ENCODE measurements at regions not wholly inside any gene's neighbourhood (a gene's known extent, or its start where the extent isn't known, plus 50 kb on each side); places are given as distances from the start of the nearest gene placed in this dataset.

- ChIA-PET POLR2A (no interaction called here), CTCF (no interaction called here), RAD21 (ENCODE audit: low non-redundant PET in 1 of 2, low total read pairs in 2 of 2, uncharacterized antibody in 2 of 2, unreplicated experiment in 2 of 2) (no interaction called here)
- no TSS peak for BruUV-seq (replicated peaks)
- no peaks in the 10 kb centered on the region for H4K20me1 ChIP-seq (ENCODE audit: insufficient read depth)
- no peaks in the 10 kb centered on the region for H3K9me2 ChIP-seq (ENCODE audit: insufficient read depth)
- no peaks in the 10 kb centered on the region for H3K36me3 ChIP-seq (ENCODE audit: control insufficient read depth in 1 of 2, insufficient read depth in 2 of 2, low read length in 2 of 2)
- DNase-seq (ENCODE audit: low read depth, low spot score) (no peak), ATAC-seq (no peak)
- H3K27me3 ChIP-seq (ENCODE audit: insufficient read depth, low read length) = no peaks in the 10 kb centered on the region
- no peaks in the 10 kb centered on the region for H3K9me3 ChIP-seq (ENCODE audit: control insufficient read depth in 1 of 2, insufficient read depth in 1 of 2, low read depth in 1 of 2, low read length in 2 of 2)
- no peak overlapping the region for H3K4me3 ChIP-seq (replicated peaks in 1 of 2; ENCODE audit: low read depth in 1 of 2, low read length in 2 of 2)
- H3K79me2 ChIP-seq (ENCODE audit: insufficient read depth, low read length) = no peaks in the 10 kb centered on the region
- intact Hi-C loops (cut with micrococcal nuclease) = no loop called here
- H3K27ac ChIP-seq (ENCODE audit: low read depth, low read length) = no peak overlapping the region
- TF ChIP-seq YY1 (IDR thresholded peaks at IDR 0.05; ENCODE audit: extremely low read depth, insufficient replicate concordance, low read depth, low read length) (no peak), RAD21 (IDR thresholded peaks at IDR 0.05; ENCODE audit: low read depth) (no peak), FOSL1 (IDR thresholded peaks at IDR 0.05; ENCODE audit: low read depth) (no peak), EGR1 (IDR thresholded peaks at IDR 0.05; ENCODE audit: low read depth) (no peak), REST (IDR thresholded peaks at IDR 0.05; ENCODE audit: low read depth) (no peak), CBX3 (IDR thresholded peaks at IDR 0.05; ENCODE audit: low read depth) (no peak), JUND (IDR thresholded peaks at IDR 0.05) (no peak), POLR2AphosphoS5 (IDR thresholded peaks at IDR 0.05; ENCODE audit: low read depth, low read length) (no peak), EZH2phosphoT487 (IDR thresholded peaks at IDR 0.05; ENCODE audit: borderline replicate concordance) (no peak)
- no peak overlapping the region for H3K9ac ChIP-seq (ENCODE audit: low read length)
- H3K4me1 ChIP-seq (ENCODE audit: control insufficient read depth in 1 of 2, insufficient read depth in 2 of 2, low read length in 2 of 2) = no peaks in the 10 kb centered on the region
- no peak overlapping the region for H3K4me2 ChIP-seq (ENCODE audit: low read length)
- H2AFZ ChIP-seq (ENCODE audit: low read depth, low read length, poor library complexity, severe bottlenecking) = no peak overlapping the region
Observed at GRCh38 chr4:33255507-33255906, 2535.3 kb downstream of the PCDH7 start.

Measured in HCT116 (cell line).